Medulla oblongata (tissue), 1 donor: ENCODE measurements at regions not wholly inside any gene's neighbourhood (a gene's known extent, or its start where the extent isn't known, plus 50 kb on each side); places are given as distances from the start of the nearest gene placed in this dataset.
"Not testable (repeated sequence)": the region's sequence is repeated elsewhere in the genome, so short reads cannot be mapped to it uniquely, and the experiment has no call there.

ENCODE experiments used
- DNase-seq: peaks from one replicate; pipeline ENCODE4 v3.0.0-alpha.2; 2015; ENCODE audit errors: extremely low spot score

GRCh38 chrX:25503826-25504225, 488.1 kb upstream of the ARX start:
- no peak for DNase-seq

GRCh38 chrX:25507801-25508200, 492.0 kb upstream of the ARX start:
- DNase-seq = no peak

- no peak for DNase-seq
Measured at GRCh38 chrX:25519258-25519657, 503.5 kb upstream of the ARX start.

GRCh38 chrX:25522443-25523010, 506.8 kb upstream of the ARX start:
- DNase-seq = not testable (repeated sequence)

- DNase-seq = peak; percentile 36
Measured at GRCh38 chrX:25523574-25524540, 508.1 kb upstream of the ARX start.

GRCh38 chrX:25527156-25527555, 511.4 kb upstream of the ARX start:
- DNase-seq = no peak

- DNase-seq = no peak
Measured at GRCh38 chrX:25527596-25527995, 511.8 kb upstream of the ARX start.

- no peak for DNase-seq
Measured at GRCh38 chrX:25531096-25531495, 515.3 kb upstream of the ARX start.

GRCh38 chrX:25534091-25534490, 518.3 kb upstream of the ARX start:
- DNase-seq = no peak

GRCh38 chrX:25536307-25536970, 520.7 kb upstream of the ARX start:
- no peak for DNase-seq

GRCh38 chrX:25537699-25538098, 521.9 kb upstream of the ARX start:
- no peak for DNase-seq

GRCh38 chrX:25544641-25545040, 528.9 kb upstream of the ARX start:
- no peak for DNase-seq

- DNase-seq = no peak
Measured at GRCh38 chrX:25548811-25549210, 533.0 kb upstream of the ARX start.

- no peak for DNase-seq
Measured at GRCh38 chrX:25555521-25555920, 539.8 kb upstream of the ARX start.

- DNase-seq = no peak
Measured at GRCh38 chrX:25558137-25558536, 542.4 kb upstream of the ARX start.

- no peak for DNase-seq
Measured at GRCh38 chrX:25561190-25561589, 545.4 kb upstream of the ARX start.

GRCh38 chrX:25573631-25574030, 557.9 kb upstream of the ARX start:
- DNase-seq = no peak

GRCh38 chrX:25596921-25597320, 541.2 kb upstream of the MAGEB18 start:
- no peak for DNase-seq

GRCh38 chrX:25597551-25597950, 540.6 kb upstream of the MAGEB18 start:
- no peak for DNase-seq

GRCh38 chrX:25599061-25599460, 539.1 kb upstream of the MAGEB18 start:
- no peak for DNase-seq

- no peak for DNase-seq
Measured at GRCh38 chrX:25600776-25601175, 537.4 kb upstream of the MAGEB18 start.

- DNase-seq = no peak
Measured at GRCh38 chrX:25601323-25601722, 536.8 kb upstream of the MAGEB18 start.

- DNase-seq = no peak
Measured at GRCh38 chrX:25618248-25618647, 519.9 kb upstream of the MAGEB18 start.
